Liver (tissue), 8 donors: ENCODE measurements at regions not wholly inside any gene's neighbourhood (a gene's known extent, or its start where the extent isn't known, plus 50 kb on each side); places are given as distances from the start of the nearest gene placed in this dataset.

Experiments used
- DNase-seq: peaks from one replicate; pipeline ENCODE4 v3.0.0-alpha.2; 2017; ENCODE audit warnings: low spot score
- H3K27ac ChIP-seq, 2 donors: one replicate each; pipeline ENCODE4 v1.7.0; 2013; ENCODE audit warnings: inconsistent platforms in 2 of 2, low read length in 2 of 2, control low read depth in 1 of 2, low read depth in 1 of 2, mild to moderate bottlenecking in 1 of 2
- H3K27me3 ChIP-seq, 4 donors: one replicate each; pipeline versions ENCODE4 v1.6.1 to v1.7.0; 2013; ENCODE audit warnings: low read length in 3 of 4, inconsistent platforms in 1 of 4, mild to moderate bottlenecking in 1 of 4, moderate library complexity in 1 of 4; ENCODE audit not compliant: control insufficient read depth in 4 of 4, insufficient read depth in 4 of 4
- H3K36me3 ChIP-seq, 4 donors: one replicate each; pipeline versions ENCODE4 v1.6.1 to v1.7.0; 2013; ENCODE audit warnings: low read length in 3 of 4, mild to moderate bottlenecking in 3 of 4, low read depth in 1 of 4, moderate library complexity in 1 of 4; ENCODE audit not compliant: control insufficient read depth in 4 of 4, insufficient read depth in 3 of 4
- H3K4me1 ChIP-seq, 4 donors: one replicate each; pipeline versions ENCODE4 v1.6.1 to v1.7.0; 2013; ENCODE audit warnings: low read length in 3 of 4, mild to moderate bottlenecking in 3 of 4, moderate library complexity in 1 of 4; ENCODE audit not compliant: control insufficient read depth in 4 of 4, insufficient read depth in 4 of 4
- H3K4me3 ChIP-seq, 3 donors: one replicate each; pipeline versions ENCODE4 v1.6.1 to v1.7.0; 2013; ENCODE audit warnings: low read length in 3 of 3, control low read depth in 1 of 3, low read depth in 1 of 3, mild to moderate bottlenecking in 1 of 3
- H3K9ac ChIP-seq, 2 donors: one replicate each; pipeline ENCODE4 v1.7.0; 2013; ENCODE audit warnings: low read length in 2 of 2, mild to moderate bottlenecking in 2 of 2, moderate library complexity in 2 of 2, control low read depth in 1 of 2, low read depth in 1 of 2
- H3K9me3 ChIP-seq, 4 donors: one replicate each; pipeline versions ENCODE4 v1.6.1 to v1.7.0; 2013; ENCODE audit warnings: low read length in 3 of 4; ENCODE audit not compliant: control insufficient read depth in 4 of 4
- CTCF ChIP-seq: fragments of 150-350 bp; IDR thresholded peaks from 2 replicates; pipeline ENCODE4 v1.5.1; 2017; ENCODE audit warnings: improper control_type of control experiment, low read depth, low read length; ENCODE audit not compliant: missing input control
- EGR1 ChIP-seq, 2 donors: IDR thresholded peaks; 2 replicates each; pipeline ENCODE4 v1.6.1; 2016 to 2018; ENCODE audit warnings: antibody characterized with exemption in 2 of 2, low read depth in 2 of 2
- FOXA1 ChIP-seq: IDR thresholded peaks from 2 replicates; pipeline ENCODE4 v1.6.1; 2016; ENCODE audit warnings: antibody characterized with exemption
- FOXA2 ChIP-seq: IDR thresholded peaks from 2 replicates; pipeline ENCODE4 v1.6.1; 2016; ENCODE audit warnings: antibody characterized with exemption
- GABPA ChIP-seq, 2 donors: IDR thresholded peaks in 1 of 2; conservative IDR thresholded peaks in 1 of 2; 2 replicates each; pipeline ENCODE4 v1.6.1; 2016; ENCODE audit warnings: antibody characterized with exemption in 2 of 2, mild to moderate bottlenecking in 1 of 2, moderate library complexity in 1 of 2
- HNF4A ChIP-seq, 2 donors: conservative IDR thresholded peaks; 2 replicates each; pipeline ENCODE4 v1.6.1; 2016; ENCODE audit warnings: antibody characterized with exemption in 2 of 2, mild to moderate bottlenecking in 2 of 2
- HNF4G ChIP-seq: IDR thresholded peaks from 2 replicates; pipeline ENCODE4 v1.6.1; 2016; ENCODE audit warnings: antibody characterized with exemption
- JUND ChIP-seq, 2 donors: IDR thresholded peaks; 2 replicates each; pipeline ENCODE4 v1.6.1; 2016; ENCODE audit warnings: antibody characterized with exemption in 2 of 2
- NR2F2 ChIP-seq: IDR thresholded peaks from 2 replicates; pipeline ENCODE4 v1.6.1; 2016; ENCODE audit warnings: antibody characterized with exemption
- RAD21 ChIP-seq, 2 donors: IDR thresholded peaks; 2 replicates each; pipeline ENCODE4 v1.6.1; 2016; ENCODE audit warnings: antibody characterized with exemption in 2 of 2, mild to moderate bottlenecking in 2 of 2
- SP1 ChIP-seq: IDR thresholded peaks from 2 replicates; pipeline ENCODE4 v1.6.1; 2018; ENCODE audit warnings: antibody characterized with exemption, mild to moderate bottlenecking
- TAF1 ChIP-seq: conservative IDR thresholded peaks from 2 replicates; pipeline ENCODE4 v1.6.1; 2016; ENCODE audit warnings: antibody characterized with exemption, mild to moderate bottlenecking
- YY1 ChIP-seq: IDR thresholded peaks from 2 replicates; pipeline ENCODE4 v1.6.1; 2016; ENCODE audit warnings: antibody characterized with exemption, mild to moderate bottlenecking
- ZBTB33 ChIP-seq: IDR thresholded peaks from 2 replicates; pipeline ENCODE4 v1.6.1; 2016; ENCODE audit warnings: antibody characterized with exemption
- WGBS: extraction: QIAGEN DNeasy Blood & Tissue Kit; methylation state at CpG from one replicate; pipeline ENCODE4 v1.1.7; 2013; 5-methylcytosine and 5-hydroxymethylcytosine counted together
- TF ChIP-seq, protein P1 (sequence below): IDR thresholded peaks from 2 replicates; pipeline ENCODE4 v1.6.1; 2016; ENCODE audit warnings: antibody characterized with exemption
- TF ChIP-seq, protein P2 (sequence below): IDR thresholded peaks from 2 replicates; pipeline ENCODE4 v1.6.1; 2016; ENCODE audit warnings: antibody characterized with exemption, mild to moderate bottlenecking
- donor health status: healthy.
- donor health status: healthy.
- donor health status: healthy.
- donor health status: healthy.
- donor health status: healthy.

- no peak for DNase-seq
- H3K27me3 ChIP-seq, result no peaks in the 10 kb centered on the region
- no peaks in the 10 kb centered on the region for H3K36me3 ChIP-seq
- TF ChIP-seq HNF4A (conservative IDR thresholded peaks at IDR 0.05) (no peak), CTCF (no peak), ZBTB33 (no peak), NR2F2 (no peak), HNF4G (no peak), EGR1 (IDR thresholded peaks at IDR 0.05; ENCODE audit: low read depth in 2 of 2) (no peak), TAF1 (no peak), GABPA (IDR thresholded peaks at IDR 0.05 in 1 of 2, conservative IDR thresholded peaks at IDR 0.05 in 1 of 2) (no peak), SP1 (no peak), JUND (IDR thresholded peaks at IDR 0.05) (no peak), FOXA1 (no peak), FOXA2 (no peak), YY1 (no peak), RAD21 (IDR thresholded peaks at IDR 0.05) (no peak)
- TF ChIP-seq, protein P1, sequence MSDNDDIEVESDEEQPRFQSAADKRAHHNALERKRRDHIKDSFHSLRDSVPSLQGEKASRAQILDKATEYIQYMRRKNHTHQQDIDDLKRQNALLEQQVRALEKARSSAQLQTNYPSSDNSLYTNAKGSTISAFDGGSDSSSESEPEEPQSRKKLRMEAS, result no peak
- TF ChIP-seq, protein P2, sequence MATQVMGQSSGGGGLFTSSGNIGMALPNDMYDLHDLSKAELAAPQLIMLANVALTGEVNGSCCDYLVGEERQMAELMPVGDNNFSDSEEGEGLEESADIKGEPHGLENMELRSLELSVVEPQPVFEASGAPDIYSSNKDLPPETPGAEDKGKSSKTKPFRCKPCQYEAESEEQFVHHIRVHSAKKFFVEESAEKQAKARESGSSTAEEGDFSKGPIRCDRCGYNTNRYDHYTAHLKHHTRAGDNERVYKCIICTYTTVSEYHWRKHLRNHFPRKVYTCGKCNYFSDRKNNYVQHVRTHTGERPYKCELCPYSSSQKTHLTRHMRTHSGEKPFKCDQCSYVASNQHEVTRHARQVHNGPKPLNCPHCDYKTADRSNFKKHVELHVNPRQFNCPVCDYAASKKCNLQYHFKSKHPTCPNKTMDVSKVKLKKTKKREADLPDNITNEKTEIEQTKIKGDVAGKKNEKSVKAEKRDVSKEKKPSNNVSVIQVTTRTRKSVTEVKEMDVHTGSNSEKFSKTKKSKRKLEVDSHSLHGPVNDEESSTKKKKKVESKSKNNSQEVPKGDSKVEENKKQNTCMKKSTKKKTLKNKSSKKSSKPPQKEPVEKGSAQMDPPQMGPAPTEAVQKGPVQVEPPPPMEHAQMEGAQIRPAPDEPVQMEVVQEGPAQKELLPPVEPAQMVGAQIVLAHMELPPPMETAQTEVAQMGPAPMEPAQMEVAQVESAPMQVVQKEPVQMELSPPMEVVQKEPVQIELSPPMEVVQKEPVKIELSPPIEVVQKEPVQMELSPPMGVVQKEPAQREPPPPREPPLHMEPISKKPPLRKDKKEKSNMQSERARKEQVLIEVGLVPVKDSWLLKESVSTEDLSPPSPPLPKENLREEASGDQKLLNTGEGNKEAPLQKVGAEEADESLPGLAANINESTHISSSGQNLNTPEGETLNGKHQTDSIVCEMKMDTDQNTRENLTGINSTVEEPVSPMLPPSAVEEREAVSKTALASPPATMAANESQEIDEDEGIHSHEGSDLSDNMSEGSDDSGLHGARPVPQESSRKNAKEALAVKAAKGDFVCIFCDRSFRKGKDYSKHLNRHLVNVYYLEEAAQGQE, result no peak
- H3K4me1 ChIP-seq, result no peaks in the 10 kb centered on the region
- no peak overlapping the region for H3K4me3 ChIP-seq
- WGBS, result 83% methylated on average over 7 of the region's 7 CpGs
- no peak overlapping the region for H3K27ac ChIP-seq
- no peak overlapping the region for H3K9ac ChIP-seq
- no peaks in the 10 kb centered on the region for H3K9me3 ChIP-seq
Observed at GRCh38 chr10:80952436-80952835, 414.7 kb downstream of the SH2D4B start.

- TF ChIP-seq TAF1, result no peak
- no peak for TF ChIP-seq JUND (IDR thresholded peaks at IDR 0.05)
- TF ChIP-seq, protein P2, result no peak
- no peak for TF ChIP-seq RAD21 (IDR thresholded peaks at IDR 0.05)
- no peak for TF ChIP-seq HNF4A (conservative IDR thresholded peaks at IDR 0.05)
- no peak for TF ChIP-seq YY1
- no peak for TF ChIP-seq CTCF
- Histone ChIP-seq H3K9ac (no peak overlapping the region), H3K4me3 (no peak overlapping the region), H3K27ac (no peak overlapping the region), H3K27me3 (no peaks in the 10 kb centered on the region), H3K4me1 (no peaks in the 10 kb centered on the region), H3K9me3 (no peaks in the 10 kb centered on the region), H3K36me3 (no peaks in the 10 kb centered on the region)
- WGBS, result 86% methylated on average over 4 of the region's 4 CpGs
- DNase-seq, result no peak
Observed at GRCh38 chr10:80957161-80957560, 419.5 kb downstream of the SH2D4B start.
